ENCODE measurements at regions not wholly inside any gene's neighbourhood (a gene's known extent, or its start where the extent isn't known, plus 50 kb on each side); places are given as distances from the start of the nearest gene placed in this dataset.

DNA sequence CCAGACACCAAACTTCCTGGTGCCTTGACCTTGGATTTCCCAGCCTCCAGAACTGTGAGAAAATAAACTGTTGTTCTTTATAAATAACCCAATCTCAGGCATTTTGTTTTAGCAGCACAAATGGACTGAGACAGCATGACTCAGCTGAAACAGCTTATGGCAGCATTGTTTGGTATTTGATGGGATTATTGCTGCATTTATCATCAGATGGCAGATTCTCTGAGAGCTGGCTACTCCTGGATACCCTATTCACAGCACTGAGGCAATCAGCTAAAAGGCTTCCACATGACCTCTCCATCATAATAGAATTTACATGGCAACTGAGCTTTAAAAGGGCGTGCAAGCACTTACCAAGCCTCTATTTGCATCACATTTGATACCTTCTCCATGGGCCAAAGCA, 623.1 kb upstream of the CPEB2 start:
- Histone ChIP-seq H2BK15ac (ENCODE audit: low read length) (no peak overlapping the region), H2BK120ac (replicated peaks; ENCODE audit: low read depth, low read length) (no peak overlapping the region), H3K4me2 (ENCODE audit: insufficient read depth in 1 of 2, low read depth in 2 of 2, low read length in 2 of 2) (no peak overlapping the region), H3K4ac (replicated peaks; ENCODE audit: insufficient read length, low read depth, low read length) (no peak overlapping the region), H3K9ac (replicated peaks in 1 of 4; ENCODE audit: extremely low read depth in 1 of 4, low read depth in 3 of 4, low read length in 3 of 4) (no peak overlapping the region), H2BK12ac (ENCODE audit: low read depth, low read length) (no peak overlapping the region), H3K9me3 (ENCODE audit: insufficient read depth in 2 of 2, low read depth in 1 of 2, low read length in 1 of 2) (peaks cover 0 to 5% of the 10 kb centered on the region in 2 experiments; a peak in 1 of 4 replicates), H3K23ac (ENCODE audit: insufficient read length) (no peak overlapping the region), H2BK20ac (ENCODE audit: low read length) (no peak overlapping the region), H3K14ac (ENCODE audit: insufficient read length) (no peak overlapping the region), H3K23me2 (ENCODE audit: low read depth, low read length) (no peaks in the 10 kb centered on the region), H3K36me3 (ENCODE audit: control insufficient read depth in 2 of 4, insufficient read depth in 4 of 4, low read length in 3 of 4) (no peaks in the 10 kb centered on the region), H4K5ac (ENCODE audit: insufficient read length, low read depth, low read length) (no peak overlapping the region), H2BK5ac (ENCODE audit: low read depth, low read length) (no peak overlapping the region), H3K27ac (ENCODE audit: low read depth, low read length) (no peak overlapping the region), H4K91ac (replicated peaks; ENCODE audit: insufficient read length, low read length) (no peak overlapping the region), H2AK5ac (ENCODE audit: low read depth, low read length) (no peak overlapping the region), H3K79me1 (ENCODE audit: low read depth, low read length) (no peaks in the 10 kb centered on the region), H3K56ac (replicated peaks; ENCODE audit: insufficient read length, low read depth, low read length) (no peak overlapping the region), H3K4me3 (ENCODE audit: extremely low read depth in 1 of 4, insufficient read depth in 2 of 4, low read depth in 3 of 4, low read length in 4 of 4) (no peak overlapping the region), H4K8ac (ENCODE audit: extremely low read depth, insufficient read depth, low read length) (no peak overlapping the region), H4K20me1 (replicated peaks in 1 of 2; ENCODE audit: control insufficient read depth in 1 of 2, insufficient read depth in 2 of 2, low read length in 2 of 2) (no peaks in the 10 kb centered on the region), H3K4me1 (replicated peaks in 1 of 4; ENCODE audit: control insufficient read depth in 3 of 4, insufficient read depth in 4 of 4, low read length in 3 of 4) (no peaks in the 10 kb centered on the region), H2AFZ (ENCODE audit: low read length) (no peak overlapping the region), H3K27me3 (replicated peaks in 1 of 4; ENCODE audit: control insufficient read depth in 3 of 4, extremely low read depth in 1 of 4, insufficient read depth in 3 of 4, low read length in 3 of 4) (no peaks in the 10 kb centered on the region), H3K79me2 (ENCODE audit: control insufficient read depth in 1 of 2, insufficient read depth in 2 of 2, low read length in 2 of 2) (no peaks in the 10 kb centered on the region), H3K18ac (ENCODE audit: extremely low read depth, low read length) (no peak overlapping the region)
- DNase-seq (ENCODE audit: low read depth in 1 of 2, low spot score in 2 of 2) (no peak), FAIRE-seq (no peak)
- 81% methylated on average over 1 of the region's 1 CpG; no CpG with 5 or more reads in 1 of the 2 experiments for WGBS, 2 experiments (ENCODE audit: extremely low coverage in 1 of 2, insufficient coverage in 1 of 2, insufficient read length in 1 of 2, insufficient replicate concordance in 2 of 2, low coverage in 1 of 2, low lambda C conversion rate in 2 of 2, missing lambda C conversion rate in 1 of 2)
- POLR2A ChIA-PET (ENCODE audit: partially characterized antibody), result no interaction called here
- TF ChIP-seq JUND (IDR thresholded peaks at IDR 0.05; ENCODE audit: low read length) (no peak), SRF (IDR thresholded peaks at IDR 0.05; ENCODE audit: low read depth, low read length) (no peak), BACH1 (IDR thresholded peaks at IDR 0.05; ENCODE audit: low read length) (no peak), HDAC6 (IDR thresholded peaks at IDR 0.05; ENCODE audit: low read depth, low read length) (no peak), POU5F1 (IDR thresholded peaks at IDR 0.05; ENCODE audit: low read depth, low read length) (no peak)
- CTCF ChIA-PET (ENCODE audit: partially characterized antibody), result no interaction called here

Measured in H1 (cell line).